ENCODE measurements at regions not wholly inside any gene's neighbourhood (a gene's known extent, or its start where the extent isn't known, plus 50 kb on each side); places are given as distances from the start of the nearest gene placed in this dataset.

GRCh38 chr4:18621186-18621585 lies 599.6 kb upstream of the LCORL start (continued):
- TF ChIP-seq ARID3A (IDR thresholded peaks at IDR 0.05; ENCODE audit: low read depth, low read length), result no peak
- TF ChIP-seq ZBTB38 (CRISPR knock-in tag; IDR thresholded peaks at IDR 0.05), result no peak
- peak; percentile 73 for TF ChIP-seq MAFF (IDR thresholded peaks at IDR 0.05; ENCODE audit: low read depth, low read length)

GRCh38 chr4:18616720-18617119 lies 595.2 kb upstream of the LCORL start:
- Histone ChIP-seq H3K4me3 (replicated peaks in 1 of 3; ENCODE audit: insufficient read depth in 1 of 3, low read depth in 2 of 3, low read length in 3 of 3) (no peak overlapping the region), H3K79me2 (ENCODE audit: insufficient read depth, low read length) (no peaks in the 10 kb centered on the region), H3K27ac (ENCODE audit: extremely low read length, insufficient read depth, low read length) (no peak overlapping the region), H3K9ac (ENCODE audit: insufficient read depth, low read depth, low read length) (no peak overlapping the region), H3K4me2 (ENCODE audit: low read depth, low read length) (no peak overlapping the region), H3K36me3 (replicated peaks in 1 of 2; ENCODE audit: control insufficient read depth in 1 of 2, insufficient read depth in 2 of 2, low read length in 2 of 2) (no peaks in the 10 kb centered on the region), H2AFZ (ENCODE audit: low read length) (no peak overlapping the region), H3K27me3 (ENCODE audit: control insufficient read depth in 1 of 2, insufficient read depth in 2 of 2, low read length in 2 of 2) (peaks cover 0 to 1% of the 10 kb centered on the region in 2 experiments; a peak in 1 of 5 replicates), H4K20me1 (ENCODE audit: insufficient read depth, low read length) (no peaks in the 10 kb centered on the region), H3K4me1 (ENCODE audit: insufficient read depth, low read length) (no peaks in the 10 kb centered on the region), H3K9me3 (ENCODE audit: low read length) (no peaks in the 10 kb centered on the region)
- POLR2A ChIA-PET, result no interaction called here
- CTCF ChIA-PET (ENCODE audit: low intra/inter-chr PET ratio, low total read pairs), result no interaction called here
- in situ Hi-C loops (cut with HindIII; ENCODE audit: extremely low pct_ligation_motif_present, low pct_unique_long_range_greater_than_20kb) (no loop called here), intact Hi-C loops (cut with micrococcal nuclease; ENCODE audit: unreplicated experiment) (no loop called here)
- BruUV-seq (replicated peaks), result no TSS peak
- 4% methylated on average over 6 of the region's 6 CpGs for WGBS (ENCODE audit: low lambda C conversion rate)
- DNase-seq (ENCODE audit: low spot score) (no peak), FAIRE-seq (no peak), ATAC-seq (no peak)
- TF ChIP-seq MXI1 (IDR thresholded peaks at IDR 0.05; ENCODE audit: borderline replicate concordance, low read depth, low read length) (no peak), NFYB (CRISPR knock-in tag; IDR thresholded peaks at IDR 0.05) (no peak), BATF2 (CRISPR knock-in tag; IDR thresholded peaks at IDR 0.05) (no peak), CENPBD1 (CRISPR knock-in tag; IDR thresholded peaks at IDR 0.05; ENCODE audit: borderline replicate concordance, low read depth) (no peak), KAT8 (CRISPR knock-in tag; IDR thresholded peaks at IDR 0.05) (no peak), MIER2 (CRISPR knock-in tag; IDR thresholded peaks at IDR 0.05) (no peak), CHD2 (IDR thresholded peaks at IDR 0.05; ENCODE audit: low read depth, low read length) (no peak)

All from HepG2 (cell line).